Left cardiac atrium (tissue), 4 donors: ENCODE measurements at regions not wholly inside any gene's neighbourhood (a gene's known extent, or its start where the extent isn't known, plus 50 kb on each side); places are given as distances from the start of the nearest gene placed in this dataset.
"Not testable (repeated sequence)": the region's sequence is repeated elsewhere in the genome, so short reads cannot be mapped to it uniquely, and the experiment has no call there.

Source experiments
- ATAC-seq, 2 donors: fragments of 200-7000 bp; cut with Tn5 transposase; one replicate each; pipeline ENCODE4 v1.9.1; 2020; ENCODE audit warnings: mild to moderate bottlenecking in 2 of 2, moderate library complexity in 2 of 2
- DNase-seq: peaks from one replicate; pipeline ENCODE4 v3.0.0-alpha.2; 2020
- intact Hi-C, 2 donors: fragments of 100-400 bp; cut with DNase I; formaldehyde crosslinking; loops; one replicate each; pipeline versions ENCODE4 v1.14.1 to v1.15.1; 2022 to 2023
- donor health status: DM: no; HTN: yes; CAD: no.
- donor health status: DM: no; HTN: yes; CAD: no; lungs with severe emphysema.
- donor health status: DM: yes; HTN: yes; CAD: no.
- donor health status: Dilated cardiomyopathy.

- DNase-seq (no peak), ATAC-seq (no peak)
- intact Hi-C loops, result no loop called here
Observed at GRCh38 chr15:66964791-66965190, 100.6 kb upstream of the SMAD3 start.

GRCh38 chr15:66965201-66965900 is 100.1 kb upstream of the SMAD3 start:
- DNase-seq (no peak), ATAC-seq (no peak)
- intact Hi-C loops, result no loop called here

- intact Hi-C loops, result no loop called here
- DNase-seq, result no peak
- no peak for ATAC-seq
Observed at GRCh38 chr15:66966256-66966655, 99.1 kb upstream of the SMAD3 start.

- no peak for ATAC-seq
- no peak for DNase-seq
- intact Hi-C loops, result no loop called here
Observed at GRCh38 chr15:66968806-66969596, 96.4 kb upstream of the SMAD3 start.

GRCh38 chr15:66974131-66974530 is 91.3 kb upstream of the SMAD3 start:
- DNase-seq, intact Hi-C loops, ATAC-seq: not testable (repeated sequence)

- intact Hi-C loops, DNase-seq, ATAC-seq: not testable (repeated sequence)
Observed at GRCh38 chr15:66976106-66976640, 89.2 kb upstream of the SMAD3 start.

GRCh38 chr15:66980326-66980725 is 85.1 kb upstream of the SMAD3 start:
- intact Hi-C loops, ATAC-seq, DNase-seq: not testable (repeated sequence)

GRCh38 chr15:66981771-66982170 is 83.6 kb upstream of the SMAD3 start:
- intact Hi-C loops, result no loop called here
- ATAC-seq (no peak), DNase-seq (no peak)

- intact Hi-C loops, result no loop called here
- DNase-seq, result no peak
- no peak for ATAC-seq
Observed at GRCh38 chr15:66982250-66982649, 83.2 kb upstream of the SMAD3 start.

- intact Hi-C loops, result no loop called here
Observed at GRCh38 chr15:66982816-66983215, 82.6 kb upstream of the SMAD3 start.

GRCh38 chr15:66985653-66986052 is 79.7 kb upstream of the SMAD3 start:
- ATAC-seq, result no peak
- intact Hi-C loops, result no loop called here
- DNase-seq, result no peak

More at GRCh38 chr15:66982816-66983215, 82.6 kb upstream of the SMAD3 start:
- DNase-seq (no peak), ATAC-seq (no peak)

GRCh38 chr15:66986951-66987350 is 78.5 kb upstream of the SMAD3 start:
- DNase-seq (no peak), ATAC-seq (no peak)
- intact Hi-C loops, result no loop called here

- intact Hi-C loops, result no loop called here
- DNase-seq (no peak), ATAC-seq (no peak)
Observed at GRCh38 chr15:66993090-66993489, 72.3 kb upstream of the SMAD3 start.

GRCh38 chr15:66993874-66994696 is 71.3 kb upstream of the SMAD3 start:
- intact Hi-C loops, result no loop called here
- DNase-seq (no peak), ATAC-seq (no peak)

GRCh38 chr15:66994927-66995656 is 70.3 kb upstream of the SMAD3 start:
- intact Hi-C loops, result no loop called here
- ATAC-seq, result no peak
- DNase-seq, result no peak

- intact Hi-C loops, result no loop called here
- DNase-seq, result no peak
- no peak for ATAC-seq
Observed at GRCh38 chr15:66996094-66996493, 69.3 kb upstream of the SMAD3 start.

GRCh38 chr15:66997212-66997611 is 68.2 kb upstream of the SMAD3 start:
- no peak for ATAC-seq
- intact Hi-C loops, result no loop called here
- no peak for DNase-seq

GRCh38 chr15:66998234-66998633 is 67.2 kb upstream of the SMAD3 start:
- intact Hi-C loops, ATAC-seq: not testable (repeated sequence)

More at GRCh38 chr15:66998234-66998633, 67.2 kb upstream of the SMAD3 start:
- DNase-seq, result not testable (repeated sequence)
